ENCODE measurements at regions not wholly inside any gene's neighbourhood (a gene's known extent, or its start where the extent isn't known, plus 50 kb on each side); places are given as distances from the start of the nearest gene placed in this dataset.
"Not testable (repeated sequence)": the region's sequence is repeated elsewhere in the genome, so short reads cannot be mapped to it uniquely, and the experiment has no call there.

- DNase-seq (ENCODE audit: low spot score) = no peak
These were observed 205.2 kb upstream of the WSCD1 start for GRCh38 chr17:5864741-5865657.

GRCh38 chr17:5866978-5867377 lies 203.2 kb upstream of the WSCD1 start:
- DNase-seq (ENCODE audit: low spot score) = no peak

- DNase-seq (ENCODE audit: low spot score) = no peak
These were observed 201.0 kb upstream of the WSCD1 start for GRCh38 chr17:5869041-5869745.

GRCh38 chr17:5870231-5870953 lies 199.8 kb upstream of the WSCD1 start:
- no peak for DNase-seq (ENCODE audit: low spot score)

GRCh38 chr17:5871666-5872065 lies 198.5 kb upstream of the WSCD1 start:
- DNase-seq (ENCODE audit: low spot score) = no peak

GRCh38 chr17:5872831-5873230 lies 197.3 kb upstream of the WSCD1 start:
- DNase-seq (ENCODE audit: low spot score) = no peak

- DNase-seq (ENCODE audit: low spot score) = no peak
These were observed 196.4 kb upstream of the WSCD1 start for GRCh38 chr17:5873781-5874180.

GRCh38 chr17:5874486-5874885 lies 195.7 kb upstream of the WSCD1 start:
- no peak for DNase-seq (ENCODE audit: low spot score)

GRCh38 chr17:5877366-5877765 lies 192.8 kb upstream of the WSCD1 start:
- no peak for DNase-seq (ENCODE audit: low spot score)

GRCh38 chr17:5877948-5878347 lies 192.2 kb upstream of the WSCD1 start:
- no peak for DNase-seq (ENCODE audit: low spot score)

- DNase-seq (ENCODE audit: low spot score) = no peak
These were observed 188.3 kb upstream of the WSCD1 start for GRCh38 chr17:5881849-5882248.

- no peak for DNase-seq (ENCODE audit: low spot score)
These were observed 186.2 kb upstream of the WSCD1 start for GRCh38 chr17:5883775-5884665.

- no peak for DNase-seq (ENCODE audit: low spot score)
These were observed 184.8 kb upstream of the WSCD1 start for GRCh38 chr17:5885336-5885735.

- DNase-seq (ENCODE audit: low spot score) = no peak
These were observed 181.4 kb upstream of the WSCD1 start for GRCh38 chr17:5888811-5889210.

- DNase-seq (ENCODE audit: low spot score) = no peak
These were observed 177.1 kb upstream of the WSCD1 start for GRCh38 chr17:5892921-5893675.

- no peak for DNase-seq (ENCODE audit: low spot score)
These were observed 176.4 kb upstream of the WSCD1 start for GRCh38 chr17:5893741-5894140.

- DNase-seq (ENCODE audit: low spot score) = no peak
These were observed 174.9 kb upstream of the WSCD1 start for GRCh38 chr17:5895276-5895675.

GRCh38 chr17:5896215-5896614 lies 174.0 kb upstream of the WSCD1 start:
- DNase-seq (ENCODE audit: low spot score) = no peak

GRCh38 chr17:5897275-5897911 lies 172.8 kb upstream of the WSCD1 start:
- DNase-seq (ENCODE audit: low spot score) = no peak

GRCh38 chr17:5897981-5898380 lies 172.2 kb upstream of the WSCD1 start:
- DNase-seq (ENCODE audit: low spot score) = not testable (repeated sequence)

All from HuH-7.5 (cell line).